Common myeloid progenitor, CD34-positive (primary cell): ENCODE measurements at regions not wholly inside any gene's neighbourhood (a gene's known extent, or its start where the extent isn't known, plus 50 kb on each side); places are given as distances from the start of the nearest gene placed in this dataset.

Experiments used
- CTCF ChIA-PET: fragments of 350-600 bp; sonication (Branson Sonifier 250); formaldehyde crosslinking; loops from one replicate; lab custom pipeline; 2021; ENCODE audit warnings: antibody characterized with exemption; lab: Charles Lee
- POLR2A ChIA-PET: fragments of 350-600 bp; sonication (Branson Sonifier 250); formaldehyde crosslinking; loops from one replicate; lab custom pipeline; 2021; ENCODE audit warnings: antibody characterized with exemption; lab: Charles Lee
- DNase-seq, 3 donors: peaks; one replicate each; pipeline versions ENCODE4 v3.0.0 to v3.0.0-alpha.2; 2013
- H3K27ac ChIP-seq, 2 experiments: 1 replicate in 1 of 2; 2 replicates in 1 of 2; pipeline ENCODE4 v1.7.0; 2013; ENCODE audit warnings: inconsistent platforms in 2 of 2, low read length in 2 of 2, mild to moderate bottlenecking in 2 of 2, low read depth in 1 of 2, moderate library complexity in 1 of 2; ENCODE audit not compliant: severe bottlenecking in 2 of 2, insufficient read depth in 1 of 2, poor library complexity in 1 of 2
- H3K27me3 ChIP-seq, 5 experiments: replicated peaks in 2 of 5; 1 replicate in 3 of 5; 2 replicates in 2 of 5; pipeline versions ENCODE4 v1.6.1 to v1.7.0; 2013; ENCODE audit warnings: low read length in 4 of 5, mild to moderate bottlenecking in 2 of 5, moderate library complexity in 2 of 5, inconsistent platforms in 1 of 5; ENCODE audit not compliant: insufficient read depth in 5 of 5, control insufficient read depth in 4 of 5
- H3K36me3 ChIP-seq, 4 experiments: 1 replicate in 2 of 4; 2 replicates in 2 of 4; pipeline versions ENCODE4 v1.6.1 to v1.7.0; 2013; ENCODE audit warnings: low read length in 3 of 4, control low read depth in 1 of 4, mild to moderate bottlenecking in 1 of 4; ENCODE audit not compliant: control insufficient read depth in 4 of 4, insufficient read depth in 4 of 4
- H3K4me1 ChIP-seq, 4 experiments: 1 replicate in 3 of 4; 2 replicates in 1 of 4; pipeline versions ENCODE4 v1.6.1 to v1.7.1; 2013; ENCODE audit warnings: low read length in 3 of 4, mild to moderate bottlenecking in 3 of 4, control low read depth in 1 of 4, inconsistent platforms in 1 of 4, moderate library complexity in 1 of 4; ENCODE audit not compliant: control insufficient read depth in 4 of 4, insufficient read depth in 4 of 4; ENCODE audit errors: control extremely low read depth in 1 of 4
- H3K4me3 ChIP-seq, 7 experiments: 1 replicate in 4 of 7; 2 replicates in 3 of 7; pipeline versions ENCODE4 v1.5.1 to v1.7.0; 2013; ENCODE audit warnings: mild to moderate bottlenecking in 7 of 7, low read length in 6 of 7, moderate library complexity in 6 of 7, inconsistent platforms in 2 of 7, low read depth in 2 of 7, control low read depth in 1 of 7; ENCODE audit not compliant: insufficient read depth in 4 of 7, control insufficient read depth in 1 of 7; ENCODE audit errors: extremely low read depth in 1 of 7
- H3K9me3 ChIP-seq, 5 experiments: 1 replicate in 4 of 5; 2 replicates in 1 of 5; pipeline versions ENCODE4 v1.6.1 to v1.7.1; 2013; ENCODE audit warnings: low read length in 4 of 5, mild to moderate bottlenecking in 2 of 5, inconsistent platforms in 1 of 5, low read depth in 1 of 5, moderate library complexity in 1 of 5; ENCODE audit not compliant: control insufficient read depth in 4 of 5, insufficient read depth in 2 of 5; ENCODE audit errors: control extremely low read depth in 1 of 5
- WGBS: methylation state at CpG from one replicate; pipeline ENCODE4 v1.1.5; 2013; ENCODE audit not compliant: insufficient coverage; 5-methylcytosine and 5-hydroxymethylcytosine counted together

- H3K9me3 ChIP-seq, result no peaks in the 10 kb centered on the region
- H3K4me3 ChIP-seq, result no peak overlapping the region
- H3K27ac ChIP-seq, result no peak overlapping the region
- WGBS, result 33% methylated on average over 3 of the region's 6 CpGs
- H3K36me3 ChIP-seq, result no peaks in the 10 kb centered on the region
- ChIA-PET POLR2A (no interaction called here), CTCF (interaction anchor here (0.9 to 3.7 kb wide), 4 partner anchors 10 to 192 kb away, joined by 3 to 36 read pairs (median 4); no protein-coding TSS in a partner anchor)
- peaks cover 0 to 3% (median 0%) of the 10 kb centered on the region in 5 experiments for H3K27me3 ChIP-seq
- H3K4me1 ChIP-seq, result no peaks in the 10 kb centered on the region
- peak; percentile 46 to 69 (median 60) for DNase-seq
Observed at GRCh38 chr10:21078410-21079329, 181.6 kb upstream of the NEBL start.

GRCh38 chr10:21077681-21078080, 180.6 kb upstream of the NEBL start:
- Histone ChIP-seq H3K27ac (no peak overlapping the region), H3K36me3 (no peaks in the 10 kb centered on the region), H3K4me1 (no peaks in the 10 kb centered on the region), H3K9me3 (no peaks in the 10 kb centered on the region), H3K27me3 (peaks cover 0 to 3% (median 0%) of the 10 kb centered on the region in 5 experiments), H3K4me3 (no peak overlapping the region)
- ChIA-PET CTCF (interaction anchor here (0.6 to 3.7 kb wide), 4 partner anchors 193 to 1282 kb away, joined by 3 to 36 read pairs (median 4); no protein-coding TSS in a partner anchor), POLR2A (interaction anchor here (0.6 kb wide), 1 partner anchor 441 kb away, joined by 4 read pairs; no protein-coding TSS in a partner anchor)
- DNase-seq, result no peak
- 89% methylated on average over 2 of the region's 5 CpGs for WGBS

- no peak overlapping the region for H3K27ac ChIP-seq
- no peaks in the 10 kb centered on the region for H3K36me3 ChIP-seq
- H3K4me3 ChIP-seq, result no peak overlapping the region
- POLR2A ChIA-PET, result interaction anchor here (0.6 kb wide), 1 partner anchor 11 kb away, joined by 3 read pairs; no protein-coding TSS in a partner anchor
- CTCF ChIA-PET, result interaction anchor here (3.7 kb wide), 1 partner anchor 194 kb away, joined by 36 read pairs; no protein-coding TSS in a partner anchor
- no peak for DNase-seq
- WGBS, result 100% methylated on average over 1 of the region's 4 CpGs
- H3K27me3 ChIP-seq, result peaks cover 0 to 3% (median 0%) of the 10 kb centered on the region in 5 experiments
- no peaks in the 10 kb centered on the region for H3K4me1 ChIP-seq
- no peaks in the 10 kb centered on the region for H3K9me3 ChIP-seq
Observed at GRCh38 chr10:21076381-21076780, 179.3 kb upstream of the NEBL start.

DNA sequence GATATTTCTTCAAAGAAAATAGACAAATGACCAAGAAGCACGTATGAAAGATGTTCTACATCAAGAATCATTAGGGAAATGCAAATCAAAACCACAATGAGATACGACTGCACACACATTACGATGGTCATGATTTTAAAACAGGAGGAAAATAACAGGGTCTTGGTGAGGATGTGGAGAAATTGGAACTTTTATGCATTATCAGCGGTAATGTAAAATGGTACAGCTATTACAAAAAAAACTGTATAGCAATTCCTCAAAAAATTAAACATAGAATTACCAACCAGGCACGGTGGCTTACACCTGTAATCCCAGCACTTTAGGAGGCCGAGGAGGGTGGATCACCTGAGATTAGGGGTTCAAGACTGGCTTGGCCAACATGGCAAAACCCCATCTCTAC, 178.8 kb upstream of the NEBL start:
- H3K4me1 ChIP-seq, result no peaks in the 10 kb centered on the region
- 100% methylated on average over 2 of the region's 6 CpGs for WGBS
- ChIA-PET CTCF (interaction anchor here (1.3 kb wide), 1 partner anchor 10 kb away, joined by 3 read pairs; no protein-coding TSS in a partner anchor), POLR2A (interaction anchor here (0.6 kb wide), 1 partner anchor 10 kb away, joined by 3 read pairs; no protein-coding TSS in a partner anchor)
- H3K4me3 ChIP-seq, result no peak overlapping the region
- no peak overlapping the region for H3K27ac ChIP-seq
- peaks cover 0 to 3% (median 0%) of the 10 kb centered on the region in 5 experiments for H3K27me3 ChIP-seq
- no peaks in the 10 kb centered on the region for H3K36me3 ChIP-seq
- DNase-seq, result no peak
- no peaks in the 10 kb centered on the region for H3K9me3 ChIP-seq

GRCh38 chr10:21071001-21071673, 174.0 kb upstream of the NEBL start:
- no peaks in the 10 kb centered on the region for H3K9me3 ChIP-seq
- no peaks in the 10 kb centered on the region for H3K36me3 ChIP-seq
- CTCF ChIA-PET, result no interaction called here
- H3K27me3 ChIP-seq, result no peaks in the 10 kb centered on the region
- H3K4me1 ChIP-seq, result no peaks in the 10 kb centered on the region
- WGBS, result 93% methylated on average over 1 of the region's 3 CpGs
- no peak overlapping the region for H3K27ac ChIP-seq
- DNase-seq, result no peak
- no peak overlapping the region for H3K4me3 ChIP-seq
- POLR2A ChIA-PET, result no interaction called here

GRCh38 chr10:21069929-21070700, 173.0 kb upstream of the NEBL start:
- H3K9me3 ChIP-seq, result no peaks in the 10 kb centered on the region
- ChIA-PET POLR2A (no interaction called here), CTCF (no interaction called here)
- no peak overlapping the region for H3K4me3 ChIP-seq
- H3K4me1 ChIP-seq, result no peaks in the 10 kb centered on the region
- no peak overlapping the region for H3K27ac ChIP-seq
- H3K27me3 ChIP-seq, result peaks cover 0 to 2% (median 0%) of the 10 kb centered on the region in 5 experiments
- H3K36me3 ChIP-seq, result no peaks in the 10 kb centered on the region
- no peak for DNase-seq
- WGBS, result 84% methylated on average over 10 of the region's 10 CpGs
